Ecto neural progenitor cell (in vitro differentiated cells): ENCODE measurements at regions not wholly inside any gene's neighbourhood (a gene's known extent, or its start where the extent isn't known, plus 50 kb on each side); places are given as distances from the start of the nearest gene placed in this dataset.
"Not testable (repeated sequence)": the region's sequence is repeated elsewhere in the genome, so short reads cannot be mapped to it uniquely, and the experiment has no call there.

Experiments
- DNase-seq: peaks from one replicate; pipeline ENCODE4 v3.0.0-alpha.2; 2018; ENCODE audit warnings: low spot score

- DNase-seq, result no peak
Measured at GRCh38 chr10:53076948-53077347, 304.4 kb upstream of the MBL2 start.

GRCh38 chr10:53075469-53075868 lies 302.9 kb upstream of the MBL2 start:
- DNase-seq, result no peak

- no peak for DNase-seq
Measured at GRCh38 chr10:53072144-53072543, 299.6 kb upstream of the MBL2 start.

- no peak for DNase-seq
Measured at GRCh38 chr10:53071505-53072125, 299.0 kb upstream of the MBL2 start.

- no peak for DNase-seq
Measured at GRCh38 chr10:53069013-53069412, 296.4 kb upstream of the MBL2 start.

GRCh38 chr10:53064614-53065013 lies 292.0 kb upstream of the MBL2 start:
- no peak for DNase-seq

- DNase-seq, result no peak
Measured at GRCh38 chr10:53063805-53064204, 291.2 kb upstream of the MBL2 start.

GRCh38 chr10:53052521-53053164 lies 280.1 kb upstream of the MBL2 start:
- no peak for DNase-seq

- DNase-seq, result no peak
Measured at GRCh38 chr10:53045315-53045714, 272.7 kb upstream of the MBL2 start.

GRCh38 chr10:53035823-53036222 lies 263.2 kb upstream of the MBL2 start:
- not testable (repeated sequence) for DNase-seq

GRCh38 chr10:53033396-53033795 lies 260.8 kb upstream of the MBL2 start:
- DNase-seq, result no peak

- not testable (repeated sequence) for DNase-seq
Measured at GRCh38 chr10:53029872-53030849, 257.6 kb upstream of the MBL2 start.

GRCh38 chr10:53029449-53029848 lies 256.9 kb upstream of the MBL2 start:
- no peak for DNase-seq

- DNase-seq, result not testable (repeated sequence)
Measured at GRCh38 chr10:53025765-53026164, 253.2 kb upstream of the MBL2 start.

- no peak for DNase-seq
Measured at GRCh38 chr10:53025172-53025711, 252.7 kb upstream of the MBL2 start.

- no peak for DNase-seq
Measured at GRCh38 chr10:53023411-53023810, 250.8 kb upstream of the MBL2 start.

- DNase-seq, result no peak
Measured at GRCh38 chr10:53022611-53023088, 250.1 kb upstream of the MBL2 start.

GRCh38 chr10:53013201-53013810 lies 240.7 kb upstream of the MBL2 start:
- no peak for DNase-seq

GRCh38 chr10:53009961-53010907 lies 237.7 kb upstream of the MBL2 start:
- DNase-seq, result no peak

- DNase-seq, result no peak
Measured at GRCh38 chr10:53007527-53007842, 234.9 kb upstream of the MBL2 start.
